GM12874 (cell line): ENCODE measurements at regions not wholly inside any gene's neighbourhood (a gene's known extent, or its start where the extent isn't known, plus 50 kb on each side); places are given as distances from the start of the nearest gene placed in this dataset.

Experiments
- CTCF ChIP-seq: IDR thresholded peaks from 2 replicates; pipeline ENCODE4 v1.5.1; 2011; ENCODE audit warnings: low read depth, mild to moderate bottlenecking, control low read depth, low read length, moderate library complexity; ENCODE audit not compliant: insufficient read depth

- TF ChIP-seq CTCF = no peak
Observed at GRCh38 chr2:7226501-7226900, 309.3 kb downstream of the RNF144A start.

- no peak for TF ChIP-seq CTCF
Observed at GRCh38 chr2:7233126-7233525, 315.9 kb downstream of the RNF144A start.

GRCh38 chr2:7237466-7237865 is 320.3 kb downstream of the RNF144A start:
- TF ChIP-seq CTCF = no peak

GRCh38 chr2:7239078-7239477 is 321.9 kb downstream of the RNF144A start:
- no peak for TF ChIP-seq CTCF

GRCh38 chr2:7241041-7241745 is 324.0 kb downstream of the RNF144A start:
- no peak for TF ChIP-seq CTCF

- no peak for TF ChIP-seq CTCF
Observed at GRCh38 chr2:7242189-7242867, 325.1 kb downstream of the RNF144A start.

- TF ChIP-seq CTCF = no peak
Observed at GRCh38 chr2:7243276-7243675, 326.1 kb downstream of the RNF144A start.
